HG02678 (cell line): ENCODE measurements at regions not wholly inside any gene's neighbourhood (a gene's known extent, or its start where the extent isn't known, plus 50 kb on each side); places are given as distances from the start of the nearest gene placed in this dataset.

Experiments used
- ATAC-seq: cut with Tn5 transposase; IDR thresholded peaks from one replicate; pipeline ENCODE4 v1.9.1; 2021; ENCODE audit warnings: mild to moderate bottlenecking, moderate library complexity; ENCODE audit not compliant: unreplicated experiment

GRCh38 chr2:2859732-2860131, 517.9 kb downstream of the EIPR1 start:
- no peak for ATAC-seq

- ATAC-seq = no peak
Measured at GRCh38 chr2:2859164-2859563, 518.5 kb downstream of the EIPR1 start.

GRCh38 chr2:2856723-2857415, 520.7 kb downstream of the EIPR1 start:
- ATAC-seq = no peak

- ATAC-seq = no peak
Measured at GRCh38 chr2:2855297-2855696, 522.3 kb downstream of the EIPR1 start.

GRCh38 chr2:2853346-2853745, 522.3 kb upstream of the MYT1L start:
- no peak for ATAC-seq

- ATAC-seq = no peak
Measured at GRCh38 chr2:2851806-2852777, 521.0 kb upstream of the MYT1L start.

GRCh38 chr2:2851316-2851715, 520.2 kb upstream of the MYT1L start:
- ATAC-seq = no peak

GRCh38 chr2:2850859-2851258, 519.8 kb upstream of the MYT1L start:
- no peak for ATAC-seq

GRCh38 chr2:2850218-2850755, 519.2 kb upstream of the MYT1L start:
- ATAC-seq = no peak

- no peak for ATAC-seq
Measured at GRCh38 chr2:2849464-2850217, 518.6 kb upstream of the MYT1L start.

GRCh38 chr2:2848621-2849333, 517.7 kb upstream of the MYT1L start:
- ATAC-seq = no peak

GRCh38 chr2:2848198-2848597, 517.1 kb upstream of the MYT1L start:
- ATAC-seq = no peak

- ATAC-seq = no peak
Measured at GRCh38 chr2:2847209-2847676, 516.2 kb upstream of the MYT1L start.

GRCh38 chr2:2846332-2847208, 515.5 kb upstream of the MYT1L start:
- ATAC-seq = no peak

GRCh38 chr2:2845806-2846315, 514.8 kb upstream of the MYT1L start:
- no peak for ATAC-seq

- no peak for ATAC-seq
Measured at GRCh38 chr2:2845267-2845666, 514.2 kb upstream of the MYT1L start.

GRCh38 chr2:2843969-2844548, 513.0 kb upstream of the MYT1L start:
- no peak for ATAC-seq

- ATAC-seq = no peak
Measured at GRCh38 chr2:2842466-2842865, 511.4 kb upstream of the MYT1L start.
